HL-60 (cell line): ENCODE measurements at regions not wholly inside any gene's neighbourhood (a gene's known extent, or its start where the extent isn't known, plus 50 kb on each side); places are given as distances from the start of the nearest gene placed in this dataset.

Experiments
- DNase-seq, 2 experiments: peaks; one replicate each; pipeline ENCODE4 v3.0.0-alpha.2; 2010 to 2020; ENCODE audit warnings: low read depth in 1 of 2, low spot score in 1 of 2
- H3K27ac ChIP-seq: fragments of 250-450 bp; sonication (Bioruptor Pico); replicated peaks from 2 replicates; pipeline ENCODE4 v1.5.1; 2020; ENCODE audit warnings: mild to moderate bottlenecking, moderate library complexity
- H3K27me3 ChIP-seq: fragments of 250-450 bp; sonication (Bioruptor Pico); 2 replicates; pipeline ENCODE4 v1.5.1; 2021; ENCODE audit warnings: mild to moderate bottlenecking, moderate library complexity; ENCODE audit not compliant: insufficient read depth, poor library complexity, severe bottlenecking
- H3K4me3 ChIP-seq: replicated peaks from 2 replicates; pipeline ENCODE4 v1.5.1; 2011; ENCODE audit warnings: mild to moderate bottlenecking, control low read depth, low read length; ENCODE audit not compliant: insufficient read depth
- GABPA ChIP-seq: IDR thresholded peaks from 2 replicates; pipeline ENCODE4 v1.6.1; 2012; ENCODE audit warnings: low read depth
- POLR2AphosphoS5 ChIP-seq: IDR thresholded peaks from 2 replicates; pipeline ENCODE4 v1.6.1; 2012; ENCODE audit warnings: low read depth
- SPI1 ChIP-seq: IDR thresholded peaks from 2 replicates; pipeline ENCODE4 v1.6.1; 2012; ENCODE audit warnings: low read depth, mild to moderate bottlenecking, borderline replicate concordance
- TF ChIP-seq, protein P1 (sequence below): IDR thresholded peaks from 2 replicates; pipeline ENCODE4 v1.6.1; 2012; ENCODE audit warnings: low read depth; ENCODE audit not compliant: insufficient replicate concordance
- TF ChIP-seq, protein P2 (sequence below): IDR thresholded peaks from one replicate; pipeline ENCODE4 v1.5.1; 2011; ENCODE audit warnings: low read length, control low read depth, inconsistent platforms; ENCODE audit not compliant: insufficient read depth

DNA sequence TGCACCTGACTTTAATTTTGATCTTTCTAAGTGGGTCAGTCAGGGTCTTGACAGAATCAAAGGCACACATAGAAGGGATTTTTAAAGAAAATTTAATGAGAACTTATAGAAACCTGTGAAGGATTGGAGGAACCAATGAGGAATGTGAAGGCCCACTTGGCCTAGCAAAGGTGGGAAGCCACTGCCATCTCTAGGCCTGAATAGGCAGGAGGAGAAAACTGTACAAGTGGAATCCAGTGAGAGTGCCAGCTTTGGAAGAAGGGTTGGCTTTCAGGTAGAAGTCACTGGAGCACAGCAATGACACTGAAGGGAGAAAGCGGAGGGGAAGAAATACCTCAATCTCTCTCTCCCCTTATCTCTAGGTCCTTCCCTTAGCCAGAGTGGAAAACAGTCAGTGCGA lies 380.7 kb upstream of the KCNMB2 start:
- DNase-seq = no peak
- TF ChIP-seq, protein P1, sequence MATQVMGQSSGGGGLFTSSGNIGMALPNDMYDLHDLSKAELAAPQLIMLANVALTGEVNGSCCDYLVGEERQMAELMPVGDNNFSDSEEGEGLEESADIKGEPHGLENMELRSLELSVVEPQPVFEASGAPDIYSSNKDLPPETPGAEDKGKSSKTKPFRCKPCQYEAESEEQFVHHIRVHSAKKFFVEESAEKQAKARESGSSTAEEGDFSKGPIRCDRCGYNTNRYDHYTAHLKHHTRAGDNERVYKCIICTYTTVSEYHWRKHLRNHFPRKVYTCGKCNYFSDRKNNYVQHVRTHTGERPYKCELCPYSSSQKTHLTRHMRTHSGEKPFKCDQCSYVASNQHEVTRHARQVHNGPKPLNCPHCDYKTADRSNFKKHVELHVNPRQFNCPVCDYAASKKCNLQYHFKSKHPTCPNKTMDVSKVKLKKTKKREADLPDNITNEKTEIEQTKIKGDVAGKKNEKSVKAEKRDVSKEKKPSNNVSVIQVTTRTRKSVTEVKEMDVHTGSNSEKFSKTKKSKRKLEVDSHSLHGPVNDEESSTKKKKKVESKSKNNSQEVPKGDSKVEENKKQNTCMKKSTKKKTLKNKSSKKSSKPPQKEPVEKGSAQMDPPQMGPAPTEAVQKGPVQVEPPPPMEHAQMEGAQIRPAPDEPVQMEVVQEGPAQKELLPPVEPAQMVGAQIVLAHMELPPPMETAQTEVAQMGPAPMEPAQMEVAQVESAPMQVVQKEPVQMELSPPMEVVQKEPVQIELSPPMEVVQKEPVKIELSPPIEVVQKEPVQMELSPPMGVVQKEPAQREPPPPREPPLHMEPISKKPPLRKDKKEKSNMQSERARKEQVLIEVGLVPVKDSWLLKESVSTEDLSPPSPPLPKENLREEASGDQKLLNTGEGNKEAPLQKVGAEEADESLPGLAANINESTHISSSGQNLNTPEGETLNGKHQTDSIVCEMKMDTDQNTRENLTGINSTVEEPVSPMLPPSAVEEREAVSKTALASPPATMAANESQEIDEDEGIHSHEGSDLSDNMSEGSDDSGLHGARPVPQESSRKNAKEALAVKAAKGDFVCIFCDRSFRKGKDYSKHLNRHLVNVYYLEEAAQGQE = no peak
- no peak for TF ChIP-seq GABPA
- no peak for TF ChIP-seq POLR2AphosphoS5
- TF ChIP-seq SPI1 = no peak
- TF ChIP-seq, protein P2, sequence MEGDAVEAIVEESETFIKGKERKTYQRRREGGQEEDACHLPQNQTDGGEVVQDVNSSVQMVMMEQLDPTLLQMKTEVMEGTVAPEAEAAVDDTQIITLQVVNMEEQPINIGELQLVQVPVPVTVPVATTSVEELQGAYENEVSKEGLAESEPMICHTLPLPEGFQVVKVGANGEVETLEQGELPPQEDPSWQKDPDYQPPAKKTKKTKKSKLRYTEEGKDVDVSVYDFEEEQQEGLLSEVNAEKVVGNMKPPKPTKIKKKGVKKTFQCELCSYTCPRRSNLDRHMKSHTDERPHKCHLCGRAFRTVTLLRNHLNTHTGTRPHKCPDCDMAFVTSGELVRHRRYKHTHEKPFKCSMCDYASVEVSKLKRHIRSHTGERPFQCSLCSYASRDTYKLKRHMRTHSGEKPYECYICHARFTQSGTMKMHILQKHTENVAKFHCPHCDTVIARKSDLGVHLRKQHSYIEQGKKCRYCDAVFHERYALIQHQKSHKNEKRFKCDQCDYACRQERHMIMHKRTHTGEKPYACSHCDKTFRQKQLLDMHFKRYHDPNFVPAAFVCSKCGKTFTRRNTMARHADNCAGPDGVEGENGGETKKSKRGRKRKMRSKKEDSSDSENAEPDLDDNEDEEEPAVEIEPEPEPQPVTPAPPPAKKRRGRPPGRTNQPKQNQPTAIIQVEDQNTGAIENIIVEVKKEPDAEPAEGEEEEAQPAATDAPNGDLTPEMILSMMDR = no peak
- no peak overlapping the region for H3K27ac ChIP-seq

GRCh38 chr3:178156301-178156700 lies 379.9 kb upstream of the KCNMB2 start:
- no peak for TF ChIP-seq SPI1
- TF ChIP-seq, protein P2 = no peak
- TF ChIP-seq, protein P1 = no peak
- Histone ChIP-seq H3K27ac (no peak overlapping the region), H3K27me3 (no peaks in the 10 kb centered on the region), H3K4me3 (no peak overlapping the region)
- DNase-seq = no peak

More for the DNA sequence above, 380.7 kb upstream of the KCNMB2 start:
- no peak overlapping the region for H3K4me3 ChIP-seq
- H3K27me3 ChIP-seq = no peaks in the 10 kb centered on the region

DNA sequence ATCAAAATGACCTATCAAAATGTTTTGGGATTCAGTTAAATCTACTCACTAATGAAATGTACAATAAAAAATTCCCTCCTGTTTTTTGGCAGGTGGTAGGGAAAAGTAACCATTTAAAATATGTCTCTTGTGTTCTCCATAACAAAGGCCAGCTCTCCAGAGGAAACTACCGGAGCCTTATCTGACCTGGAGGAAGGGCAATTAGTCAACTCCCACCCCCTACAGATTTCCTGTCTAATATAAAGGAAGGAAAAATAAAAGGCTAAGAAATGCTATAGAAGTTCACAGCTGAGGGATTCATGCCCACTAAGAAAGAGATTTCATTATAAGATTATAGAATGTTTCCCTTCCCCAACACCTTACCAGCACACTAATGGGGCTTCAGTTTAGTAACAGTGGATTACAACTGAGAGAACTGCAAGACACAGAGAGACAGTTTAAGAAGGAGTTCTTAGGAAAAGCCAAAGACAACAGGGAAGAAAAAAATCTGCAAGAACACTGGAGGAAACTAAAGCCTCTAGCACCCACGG lies 376.5 kb upstream of the KCNMB2 start:
- TF ChIP-seq SPI1 = no peak
- TF ChIP-seq, protein P2 = no peak
- no peak for TF ChIP-seq GABPA
- TF ChIP-seq POLR2AphosphoS5 = no peak
- TF ChIP-seq, protein P1 = no peak
- H3K27me3 ChIP-seq = no peaks in the 10 kb centered on the region
- no peak overlapping the region for H3K4me3 ChIP-seq
- H3K27ac ChIP-seq = no peak overlapping the region
- no peak for DNase-seq
